22Rv1 (cell line): ENCODE measurements at regions not wholly inside any gene's neighbourhood (a gene's known extent, or its start where the extent isn't known, plus 50 kb on each side); places are given as distances from the start of the nearest gene placed in this dataset.

Experiments used
- CTCF ChIP-seq: fragments of 450-650 bp; IDR thresholded peaks from 2 replicates; pipeline ENCODE4 v1.5.1; 2017; ENCODE audit warnings: mild to moderate bottlenecking
- ZFX ChIP-seq: fragments of 450-650 bp; IDR thresholded peaks from 2 replicates; pipeline ENCODE4 v1.6.1; 2017; ENCODE audit warnings: antibody characterized with exemption, borderline replicate concordance

GRCh38 chr4:186902361-186902760 is 178.7 kb upstream of the FAT1 start:
- TF ChIP-seq CTCF (no peak), ZFX (no peak)
